ENCODE measurements at regions not wholly inside any gene's neighbourhood (a gene's known extent, or its start where the extent isn't known, plus 50 kb on each side); places are given as distances from the start of the nearest gene placed in this dataset.

DNA sequence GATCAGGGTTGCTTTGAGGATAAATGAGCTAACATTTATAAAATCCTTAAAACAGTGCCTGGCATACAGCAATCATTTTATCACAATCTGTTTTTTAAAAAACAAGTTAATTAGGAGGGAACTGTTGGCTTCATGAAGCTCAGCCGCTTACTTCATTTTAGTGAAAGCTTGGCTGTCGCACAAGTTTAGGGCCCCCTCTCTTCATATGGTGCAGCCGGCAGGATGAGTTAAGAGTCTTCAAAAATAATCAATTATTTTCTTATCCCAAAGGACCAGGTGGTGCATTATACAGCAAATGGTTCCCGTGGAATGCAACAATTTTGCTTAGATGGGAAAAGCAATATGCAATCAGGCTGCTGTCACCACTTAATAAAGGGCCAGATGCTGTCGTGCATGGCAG, 57.4 kb upstream of the PROKR2 start:
- WGBS: 71% methylated on average over 5 of the region's 5 CpGs
- H3K27me3 ChIP-seq (ENCODE audit: control insufficient read depth in 4 of 4, insufficient read depth in 4 of 4, low read length in 3 of 4): peaks cover 0 to 2% (median 0%) of the 10 kb centered on the region in 4 donors

DNA sequence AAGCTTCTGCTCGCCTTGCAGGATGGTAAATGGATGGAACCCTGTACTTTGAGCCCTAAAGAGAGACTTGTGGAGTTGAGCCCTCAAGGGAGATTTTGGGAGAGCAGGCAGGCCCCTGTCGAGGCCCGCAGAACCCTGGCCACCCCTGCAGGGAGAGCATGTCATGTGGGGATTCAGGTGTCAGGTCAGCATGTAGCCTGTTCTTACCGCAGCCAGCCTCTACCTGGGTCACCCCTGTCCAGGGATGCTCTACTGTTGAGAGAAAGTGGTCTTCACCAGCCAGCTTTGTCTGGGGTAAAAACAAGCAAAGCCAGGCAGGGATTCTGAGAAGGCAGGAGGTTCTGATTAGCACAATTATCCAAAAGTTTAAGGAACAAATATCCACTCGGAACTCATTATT, 55.6 kb upstream of the PROKR2 start:
- Histone ChIP-seq H3K27ac (ENCODE audit: low read depth in 1 of 2, low read length in 2 of 2) (no peak overlapping the region), H3K36me3 (ENCODE audit: control insufficient read depth in 4 of 4, insufficient read depth in 3 of 4, low read depth in 1 of 4, low read length in 3 of 4) (no peaks in the 10 kb centered on the region), H3K9me3 (ENCODE audit: control insufficient read depth in 4 of 4, low read length in 3 of 4) (peaks cover 0 to 3% (median 0%) of the 10 kb centered on the region in 4 donors), H3K9ac (ENCODE audit: low read depth in 1 of 2, low read length in 2 of 2) (no peak overlapping the region), H3K4me3 (ENCODE audit: low read depth in 1 of 3, low read length in 3 of 3) (no peak overlapping the region), H3K27me3 (ENCODE audit: control insufficient read depth in 4 of 4, insufficient read depth in 4 of 4, low read length in 3 of 4) (peaks cover 0 to 2% (median 0%) of the 10 kb centered on the region in 4 donors), H3K4me1 (ENCODE audit: control insufficient read depth in 4 of 4, insufficient read depth in 4 of 4, low read length in 3 of 4) (no peaks in the 10 kb centered on the region)
- no peak for TF ChIP-seq NR2F2 (IDR thresholded peaks at IDR 0.05)
- TF ChIP-seq, protein P1, sequence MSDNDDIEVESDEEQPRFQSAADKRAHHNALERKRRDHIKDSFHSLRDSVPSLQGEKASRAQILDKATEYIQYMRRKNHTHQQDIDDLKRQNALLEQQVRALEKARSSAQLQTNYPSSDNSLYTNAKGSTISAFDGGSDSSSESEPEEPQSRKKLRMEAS (IDR thresholded peaks at IDR 0.05): no peak
- TF ChIP-seq RXRA (IDR thresholded peaks at IDR 0.05): no peak
- TF ChIP-seq FOXA1 (IDR thresholded peaks at IDR 0.05): no peak
- no peak for DNase-seq (ENCODE audit: low spot score)
- WGBS: 80% methylated on average over 5 of the region's 5 CpGs

More for the DNA sequence above, 57.4 kb upstream of the PROKR2 start:
- Histone ChIP-seq H3K9ac (ENCODE audit: low read depth in 1 of 2, low read length in 2 of 2) (no peak overlapping the region), H3K36me3 (ENCODE audit: control insufficient read depth in 4 of 4, insufficient read depth in 3 of 4, low read depth in 1 of 4, low read length in 3 of 4) (no peaks in the 10 kb centered on the region), H3K27ac (ENCODE audit: low read depth in 1 of 2, low read length in 2 of 2) (no peak overlapping the region), H3K9me3 (ENCODE audit: control insufficient read depth in 4 of 4, low read length in 3 of 4) (peaks cover 0 to 3% (median 0%) of the 10 kb centered on the region in 4 donors), H3K4me3 (ENCODE audit: low read depth in 1 of 3, low read length in 3 of 3) (no peak overlapping the region), H3K4me1 (ENCODE audit: control insufficient read depth in 4 of 4, insufficient read depth in 4 of 4, low read length in 3 of 4) (no peaks in the 10 kb centered on the region)
- DNase-seq (ENCODE audit: low spot score): no peak
- TF ChIP-seq, protein P2, sequence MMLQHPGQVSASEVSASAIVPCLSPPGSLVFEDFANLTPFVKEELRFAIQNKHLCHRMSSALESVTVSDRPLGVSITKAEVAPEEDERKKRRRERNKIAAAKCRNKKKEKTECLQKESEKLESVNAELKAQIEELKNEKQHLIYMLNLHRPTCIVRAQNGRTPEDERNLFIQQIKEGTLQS (IDR thresholded peaks at IDR 0.05): no peak
- TF ChIP-seq RXRA (IDR thresholded peaks at IDR 0.05): no peak
- TF ChIP-seq FOXA1 (IDR thresholded peaks at IDR 0.05): no peak
- TF ChIP-seq YY1 (IDR thresholded peaks at IDR 0.05): no peak
- TF ChIP-seq HNF4G (IDR thresholded peaks at IDR 0.05): no peak
- TF ChIP-seq TAF1 (conservative IDR thresholded peaks at IDR 0.05): no peak
- TF ChIP-seq, protein P1 (IDR thresholded peaks at IDR 0.05): no peak
- TF ChIP-seq, protein P3, sequence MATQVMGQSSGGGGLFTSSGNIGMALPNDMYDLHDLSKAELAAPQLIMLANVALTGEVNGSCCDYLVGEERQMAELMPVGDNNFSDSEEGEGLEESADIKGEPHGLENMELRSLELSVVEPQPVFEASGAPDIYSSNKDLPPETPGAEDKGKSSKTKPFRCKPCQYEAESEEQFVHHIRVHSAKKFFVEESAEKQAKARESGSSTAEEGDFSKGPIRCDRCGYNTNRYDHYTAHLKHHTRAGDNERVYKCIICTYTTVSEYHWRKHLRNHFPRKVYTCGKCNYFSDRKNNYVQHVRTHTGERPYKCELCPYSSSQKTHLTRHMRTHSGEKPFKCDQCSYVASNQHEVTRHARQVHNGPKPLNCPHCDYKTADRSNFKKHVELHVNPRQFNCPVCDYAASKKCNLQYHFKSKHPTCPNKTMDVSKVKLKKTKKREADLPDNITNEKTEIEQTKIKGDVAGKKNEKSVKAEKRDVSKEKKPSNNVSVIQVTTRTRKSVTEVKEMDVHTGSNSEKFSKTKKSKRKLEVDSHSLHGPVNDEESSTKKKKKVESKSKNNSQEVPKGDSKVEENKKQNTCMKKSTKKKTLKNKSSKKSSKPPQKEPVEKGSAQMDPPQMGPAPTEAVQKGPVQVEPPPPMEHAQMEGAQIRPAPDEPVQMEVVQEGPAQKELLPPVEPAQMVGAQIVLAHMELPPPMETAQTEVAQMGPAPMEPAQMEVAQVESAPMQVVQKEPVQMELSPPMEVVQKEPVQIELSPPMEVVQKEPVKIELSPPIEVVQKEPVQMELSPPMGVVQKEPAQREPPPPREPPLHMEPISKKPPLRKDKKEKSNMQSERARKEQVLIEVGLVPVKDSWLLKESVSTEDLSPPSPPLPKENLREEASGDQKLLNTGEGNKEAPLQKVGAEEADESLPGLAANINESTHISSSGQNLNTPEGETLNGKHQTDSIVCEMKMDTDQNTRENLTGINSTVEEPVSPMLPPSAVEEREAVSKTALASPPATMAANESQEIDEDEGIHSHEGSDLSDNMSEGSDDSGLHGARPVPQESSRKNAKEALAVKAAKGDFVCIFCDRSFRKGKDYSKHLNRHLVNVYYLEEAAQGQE (IDR thresholded peaks at IDR 0.05): no peak
- no peak for TF ChIP-seq NR2F2 (IDR thresholded peaks at IDR 0.05)

DNA sequence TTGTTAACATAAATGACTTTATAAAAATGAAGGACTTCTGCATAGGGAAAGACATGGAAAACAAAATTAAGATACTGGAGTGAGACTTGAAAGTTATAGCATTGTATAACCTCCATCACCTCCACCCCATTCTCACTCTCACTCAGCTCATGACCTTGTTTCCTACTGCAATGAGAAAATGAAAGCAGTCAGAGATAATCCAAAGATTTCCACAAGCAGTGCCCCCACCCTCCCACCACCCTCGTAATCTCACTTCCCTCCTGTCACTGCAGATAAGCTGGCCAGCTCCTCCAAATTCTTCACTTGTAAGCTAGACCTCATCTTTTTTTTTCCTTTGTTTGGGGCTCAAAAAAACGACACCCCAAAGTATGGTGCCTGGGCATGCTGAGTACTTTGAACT, 52.9 kb upstream of the PROKR2 start:
- Histone ChIP-seq H3K9ac (ENCODE audit: low read depth in 1 of 2, low read length in 2 of 2) (no peak overlapping the region), H3K9me3 (ENCODE audit: control insufficient read depth in 4 of 4, low read length in 3 of 4) (peaks cover 3 to 10% (median 6%) of the 10 kb centered on the region in 4 donors), H3K36me3 (ENCODE audit: control insufficient read depth in 4 of 4, insufficient read depth in 3 of 4, low read depth in 1 of 4, low read length in 3 of 4) (no peaks in the 10 kb centered on the region), H3K27ac (ENCODE audit: low read depth in 1 of 2, low read length in 2 of 2) (no peak overlapping the region), H3K4me3 (ENCODE audit: low read depth in 1 of 3, low read length in 3 of 3) (no peak overlapping the region), H3K27me3 (ENCODE audit: control insufficient read depth in 4 of 4, insufficient read depth in 4 of 4, low read length in 3 of 4) (peaks cover 0 to 2% (median 0%) of the 10 kb centered on the region in 4 donors), H3K4me1 (ENCODE audit: control insufficient read depth in 4 of 4, insufficient read depth in 4 of 4, low read length in 3 of 4) (no peaks in the 10 kb centered on the region)
- WGBS: 26% methylated on average over 2 of the region's 2 CpGs
- TF ChIP-seq RAD21 (IDR thresholded peaks at IDR 0.05) (no peak), FOXA2 (IDR thresholded peaks at IDR 0.05) (no peak), TAF1 (conservative IDR thresholded peaks at IDR 0.05) (no peak), YY1 (IDR thresholded peaks at IDR 0.05) (no peak), RXRA (IDR thresholded peaks at IDR 0.05) (no peak), HNF4A (conservative IDR thresholded peaks at IDR 0.05) (no peak), EGR1 (IDR thresholded peaks at IDR 0.05; ENCODE audit: low read depth in 2 of 2) (no peak)
- TF ChIP-seq, protein P4, sequence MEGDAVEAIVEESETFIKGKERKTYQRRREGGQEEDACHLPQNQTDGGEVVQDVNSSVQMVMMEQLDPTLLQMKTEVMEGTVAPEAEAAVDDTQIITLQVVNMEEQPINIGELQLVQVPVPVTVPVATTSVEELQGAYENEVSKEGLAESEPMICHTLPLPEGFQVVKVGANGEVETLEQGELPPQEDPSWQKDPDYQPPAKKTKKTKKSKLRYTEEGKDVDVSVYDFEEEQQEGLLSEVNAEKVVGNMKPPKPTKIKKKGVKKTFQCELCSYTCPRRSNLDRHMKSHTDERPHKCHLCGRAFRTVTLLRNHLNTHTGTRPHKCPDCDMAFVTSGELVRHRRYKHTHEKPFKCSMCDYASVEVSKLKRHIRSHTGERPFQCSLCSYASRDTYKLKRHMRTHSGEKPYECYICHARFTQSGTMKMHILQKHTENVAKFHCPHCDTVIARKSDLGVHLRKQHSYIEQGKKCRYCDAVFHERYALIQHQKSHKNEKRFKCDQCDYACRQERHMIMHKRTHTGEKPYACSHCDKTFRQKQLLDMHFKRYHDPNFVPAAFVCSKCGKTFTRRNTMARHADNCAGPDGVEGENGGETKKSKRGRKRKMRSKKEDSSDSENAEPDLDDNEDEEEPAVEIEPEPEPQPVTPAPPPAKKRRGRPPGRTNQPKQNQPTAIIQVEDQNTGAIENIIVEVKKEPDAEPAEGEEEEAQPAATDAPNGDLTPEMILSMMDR (IDR thresholded peaks at IDR 0.05; ENCODE audit: low read depth, low read length, missing input control): no peak
- TF ChIP-seq, protein P5, sequence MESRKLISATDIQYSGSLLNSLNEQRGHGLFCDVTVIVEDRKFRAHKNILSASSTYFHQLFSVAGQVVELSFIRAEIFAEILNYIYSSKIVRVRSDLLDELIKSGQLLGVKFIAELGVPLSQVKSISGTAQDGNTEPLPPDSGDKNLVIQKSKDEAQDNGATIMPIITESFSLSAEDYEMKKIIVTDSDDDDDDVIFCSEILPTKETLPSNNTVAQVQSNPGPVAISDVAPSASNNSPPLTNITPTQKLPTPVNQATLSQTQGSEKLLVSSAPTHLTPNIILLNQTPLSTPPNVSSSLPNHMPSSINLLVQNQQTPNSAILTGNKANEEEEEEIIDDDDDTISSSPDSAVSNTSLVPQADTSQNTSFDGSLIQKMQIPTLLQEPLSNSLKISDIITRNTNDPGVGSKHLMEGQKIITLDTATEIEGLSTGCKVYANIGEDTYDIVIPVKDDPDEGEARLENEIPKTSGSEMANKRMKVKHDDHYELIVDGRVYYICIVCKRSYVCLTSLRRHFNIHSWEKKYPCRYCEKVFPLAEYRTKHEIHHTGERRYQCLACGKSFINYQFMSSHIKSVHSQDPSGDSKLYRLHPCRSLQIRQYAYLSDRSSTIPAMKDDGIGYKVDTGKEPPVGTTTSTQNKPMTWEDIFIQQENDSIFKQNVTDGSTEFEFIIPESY (IDR thresholded peaks at IDR 0.05): no peak
- TF ChIP-seq, protein P1 (IDR thresholded peaks at IDR 0.05): no peak
- DNase-seq (ENCODE audit: low spot score): no peak

Data from liver (tissue), 8 donors.